K562 (cell line): ENCODE measurements at regions not wholly inside any gene's neighbourhood (a gene's known extent, or its start where the extent isn't known, plus 50 kb on each side); places are given as distances from the start of the nearest gene placed in this dataset.
A peak's percentile ranks its signal among the peaks of the same experiment; 100 is the strongest.

Experiments used
- ARID1B ChIP-seq: fragments of 450-650 bp; IDR thresholded peaks from 2 replicates; pipeline ENCODE4 v1.6.1; 2016; ENCODE audit warnings: antibody characterized with exemption, mild to moderate bottlenecking, inconsistent platforms
- CAMTA2 ChIP-seq: fragments of 250-450 bp; sonication (Bioruptor Pico); conservative IDR thresholded peaks from 2 replicates; pipeline ENCODE4 v1.5.1; 2022
- DPF2 ChIP-seq: fragments of 450-650 bp; IDR thresholded peaks from 2 replicates; pipeline ENCODE4 v1.6.1; 2016
- EHMT2 ChIP-seq: fragments of 450-650 bp; IDR thresholded peaks from 2 replicates; pipeline ENCODE4 v1.6.1; 2018; ENCODE audit warnings: antibody characterized with exemption
- FOXA3 ChIP-seq, 2 experiments: fragments of 450-650 bp in 1 of 2; sonication (generic) in 1 of 2; formaldehyde crosslinking; IDR thresholded peaks in 1 of 2; conservative IDR thresholded peaks in 1 of 2; 2 replicates each; pipeline versions ENCODE4 v1.4.0 to v1.8.0; 2020 to 2022; ENCODE audit warnings: mild to moderate bottlenecking in 2 of 2, missing genetic modification reagents in 1 of 2
- FOXJ3 ChIP-seq: sonication (generic); formaldehyde crosslinking; IDR thresholded peaks from 2 replicates; pipeline ENCODE4 v1.4.0; 2020; ENCODE audit warnings: mild to moderate bottlenecking, missing genetic modification reagents
- HOXB6 ChIP-seq: fragments of 250-450 bp; sonication (Bioruptor Pico); IDR thresholded peaks from 2 replicates; pipeline ENCODE4 v1.5.1; 2022; ENCODE audit warnings: mild to moderate bottlenecking, borderline replicate concordance
- JUN ChIP-seq, 2 experiments: sonication (generic) in 1 of 2; formaldehyde crosslinking in 1 of 2; IDR thresholded peaks; 2 replicates each; pipeline versions ENCODE4 v1.6.1 to v1.8.0; 2012 to 2022; ENCODE audit warnings: borderline replicate concordance in 2 of 2, mild to moderate bottlenecking in 2 of 2, improper control_type of control experiment in 1 of 2, low read depth in 1 of 2, low read length in 1 of 2, missing genetic modification reagents in 1 of 2
- JUND ChIP-seq, 2 experiments: IDR thresholded peaks; 2 replicates in 1 of 2; 3 replicates in 1 of 2; pipeline ENCODE4 v1.6.1; 2011; ENCODE audit warnings: borderline replicate concordance in 2 of 2, low read depth in 2 of 2, low read length in 2 of 2, improper control_type of control experiment in 1 of 2, missing biosample characterization in 1 of 2, missing genetic modification characterization in 1 of 2, missing genetic modification reagents in 1 of 2
- KLF6 ChIP-seq: fragments of 250-450 bp; sonication (Bioruptor Pico); IDR thresholded peaks from 2 replicates; pipeline ENCODE4 v1.4.0; 2020; ENCODE audit warnings: mild to moderate bottlenecking, moderate library complexity, borderline replicate concordance
- MIER1 ChIP-seq: fragments of 450-650 bp; IDR thresholded peaks from 2 replicates; pipeline ENCODE4 v1.6.1; 2016; ENCODE audit warnings: antibody characterized with exemption, mild to moderate bottlenecking, low read depth
- MYNN ChIP-seq, 2 experiments: sonication (generic); formaldehyde crosslinking in 1 of 2; IDR thresholded peaks; 2 replicates each; pipeline versions ENCODE4 v1.5.0 to v1.6.1; 2016 to 2020; ENCODE audit warnings: antibody characterized with exemption in 1 of 2, missing genetic modification reagents in 1 of 2
- NCOR1 ChIP-seq: fragments of 450-650 bp; IDR thresholded peaks from 2 replicates; pipeline ENCODE4 v1.6.1; 2016; ENCODE audit warnings: mild to moderate bottlenecking, moderate library complexity
- NR1H2 ChIP-seq: sonication (generic); formaldehyde crosslinking; IDR thresholded peaks from 2 replicates; pipeline ENCODE4 v1.4.0; 2020; ENCODE audit warnings: mild to moderate bottlenecking, missing genetic modification reagents
- NR2C1 ChIP-seq, 2 experiments: fragments of 450-650 bp; IDR thresholded peaks; 2 replicates each; pipeline ENCODE4 v1.6.1; 2017; ENCODE audit warnings: mild to moderate bottlenecking in 2 of 2, antibody characterized with exemption in 1 of 2, inconsistent platforms in 1 of 2, missing compliant biosample characterization in 1 of 2, missing genetic modification characterization in 1 of 2
- SMARCE1 ChIP-seq: fragments of 450-650 bp; IDR thresholded peaks from 2 replicates; pipeline ENCODE4 v1.7.1; 2016; ENCODE audit warnings: mild to moderate bottlenecking
- SP2 ChIP-seq: IDR thresholded peaks from 2 replicates; pipeline ENCODE4 v1.6.1; 2011; ENCODE audit warnings: mild to moderate bottlenecking, low read depth, low read length, moderate library complexity; ENCODE audit not compliant: poor library complexity, severe bottlenecking; ENCODE audit errors: extremely low read depth
- THRA ChIP-seq: fragments of 450-650 bp; IDR thresholded peaks from 2 replicates; pipeline ENCODE4 v1.6.1; 2017; ENCODE audit warnings: mild to moderate bottlenecking, moderate library complexity
- XRCC4 ChIP-seq: IDR thresholded peaks from one replicate; pipeline ENCODE4 v1.6.1; 2011; ENCODE audit not compliant: insufficient read depth, insufficient read length; ENCODE audit errors: extremely low read depth
- YY1 ChIP-seq, 3 experiments: IDR thresholded peaks; 2 replicates each; pipeline ENCODE4 v1.6.1; 2011; ENCODE audit warnings: low read length in 2 of 3, mild to moderate bottlenecking in 2 of 3, moderate library complexity in 2 of 3, borderline replicate concordance in 1 of 3, control low read depth in 1 of 3, low read depth in 1 of 3; ENCODE audit not compliant: insufficient read depth in 3 of 3, insufficient replicate concordance in 2 of 3, control insufficient read depth in 1 of 3, insufficient read length in 1 of 3; ENCODE audit errors: extremely low read depth in 1 of 3
- ZBTB9 ChIP-seq: fragments of 450-650 bp; formaldehyde crosslinking; IDR thresholded peaks from 2 replicates; pipeline ENCODE4 v1.4.0; 2020; ENCODE audit warnings: mild to moderate bottlenecking, moderate library complexity
- ZNF398 ChIP-seq: fragments of 250-450 bp; sonication (Bioruptor Pico); IDR thresholded peaks from 2 replicates; pipeline ENCODE4 v1.8.0; 2021; ENCODE audit warnings: moderate library complexity, mild to moderate bottlenecking, inconsistent platforms
- ZNF707 ChIP-seq: fragments of 250-450 bp; sonication (Bioruptor Pico); conservative IDR thresholded peaks from 2 replicates; pipeline ENCODE4 v1.8.0; 2022; ENCODE audit warnings: inconsistent platforms, mild to moderate bottlenecking, moderate library complexity
- ZNF79 ChIP-seq: fragments of 250-450 bp; sonication (Bioruptor Pico); IDR thresholded peaks from 2 replicates; pipeline ENCODE4 v1.4.0; 2020; ENCODE audit warnings: low read depth, mild to moderate bottlenecking, moderate library complexity

- no peak for TF ChIP-seq ZBTB9 (CRISPR knock-in tag)
- TF ChIP-seq THRA = no peak
- no peak for TF ChIP-seq HOXB6 (CRISPR knock-in tag)
- TF ChIP-seq ARID1B = peak; percentile 61
- TF ChIP-seq JUND (IDR thresholded peaks at IDR 0.05; ENCODE audit: borderline replicate concordance, low read depth, low read length) = peak; percentile 79
- TF ChIP-seq JUND (tag; IDR thresholded peaks at IDR 0.05; ENCODE audit: borderline replicate concordance, low read depth, low read length) = peak; percentile 83
- TF ChIP-seq FOXJ3 = no peak
- no peak for TF ChIP-seq NR2C1 (IDR thresholded peaks at IDR 0.05)
- no peak for TF ChIP-seq NR2C1 (tag; IDR thresholded peaks at IDR 0.05)
- TF ChIP-seq ZNF398 (CRISPR knock-in tag) = no peak
- TF ChIP-seq XRCC4 = no peak
- TF ChIP-seq YY1 (IDR thresholded peaks at IDR 0.05; ENCODE audit: borderline replicate concordance in 1 of 3, control insufficient read depth in 1 of 3, extremely low read depth in 1 of 3, insufficient read depth in 3 of 3, insufficient read length in 1 of 3, insufficient replicate concordance in 2 of 3, low read depth in 1 of 3, low read length in 2 of 3) = peak in 1 of 3 experiments; percentile 67
- peak; percentile 76 for TF ChIP-seq DPF2
- TF ChIP-seq MIER1 = no peak
- 0 out of 2 replicates have a peak, but pooled peaks have one; percentile 38 for TF ChIP-seq JUN (IDR thresholded peaks at IDR 0.05; ENCODE audit: borderline replicate concordance, low read depth, low read length)
- TF ChIP-seq JUN (CRISPR knock-in tag; IDR thresholded peaks at IDR 0.05; ENCODE audit: borderline replicate concordance) = no peak
- no peak for TF ChIP-seq SP2
- TF ChIP-seq ZNF79 = no peak
- TF ChIP-seq MYNN (IDR thresholded peaks at IDR 0.05) = peak; percentile 60; the same call in 1 of the 2 replicates
- TF ChIP-seq MYNN (CRISPR knock-in tag; IDR thresholded peaks at IDR 0.05) = no peak
- TF ChIP-seq CAMTA2 (CRISPR knock-in tag) = no peak
- TF ChIP-seq EHMT2 = peak; percentile 74
- no peak for TF ChIP-seq FOXA3 (CRISPR knock-in tag; conservative IDR thresholded peaks at IDR 0.05 in 1 of 2, IDR thresholded peaks at IDR 0.05 in 1 of 2)
- TF ChIP-seq SMARCE1 = peak; percentile 39; the same call in 1 of the 2 replicates
- TF ChIP-seq NCOR1 = no peak
- TF ChIP-seq KLF6 (CRISPR knock-in tag) = no peak
- no peak for TF ChIP-seq ZNF707 (CRISPR knock-in tag)
- TF ChIP-seq NR1H2 (CRISPR knock-in tag) = no peak
Measured at GRCh38 chr4:159009521-159009920, 93.4 kb upstream of the RAPGEF2 start (continued).
